ENCODE measurements at regions not wholly inside any gene's neighbourhood (a gene's known extent, or its start where the extent isn't known, plus 50 kb on each side); places are given as distances from the start of the nearest gene placed in this dataset.
A peak's percentile ranks its signal among the peaks of the same experiment; 100 is the strongest.

DNA sequence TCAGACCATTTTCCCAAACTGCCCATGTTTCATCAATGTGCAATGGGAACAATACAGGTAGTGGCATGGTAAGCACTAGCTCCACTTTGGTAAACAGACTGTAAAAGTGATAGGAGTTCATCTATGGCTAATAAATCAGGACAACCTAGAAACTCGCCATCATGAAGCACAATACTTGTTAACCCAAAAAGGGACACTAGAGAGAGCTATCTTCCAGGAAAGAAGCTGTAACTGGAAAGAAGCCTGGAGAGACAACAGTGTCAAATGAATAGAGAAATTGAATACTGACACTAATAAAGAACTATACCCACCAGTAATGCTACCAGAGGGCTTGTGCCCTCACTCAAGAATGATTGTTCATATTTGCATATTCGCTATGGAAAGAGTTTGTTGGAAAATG, 164.7 kb upstream of the RGS18 start:
- Histone ChIP-seq H3K56ac (ENCODE audit: insufficient read length, low read depth, low read length) (no peak overlapping the region), H2BK5ac (ENCODE audit: insufficient read length, low read length) (no peak overlapping the region), H3K4ac (ENCODE audit: low read depth, low read length) (no peak overlapping the region), H2AFZ (ENCODE audit: low read length) (peak overlapping the region; percentile 71), H3T11ph (ENCODE audit: low read length) (no peak overlapping the region), H3K14ac (ENCODE audit: insufficient read depth, low read length) (no peak overlapping the region), H3K79me2 (ENCODE audit: insufficient read depth, low read length) (no peaks in the 10 kb centered on the region), H4K91ac (ENCODE audit: insufficient read length, low read depth, low read length) (no peak overlapping the region), H2BK12ac (ENCODE audit: insufficient read length, low read depth, low read length) (no peak overlapping the region), H3K4me1 (ENCODE audit: insufficient read depth, low read length) (no peaks in the 10 kb centered on the region), H4K8ac (replicated peaks; ENCODE audit: insufficient read length, low read depth, low read length) (no peak overlapping the region), H2BK20ac (ENCODE audit: low read depth, low read length, poor library complexity, severe bottlenecking) (no peak overlapping the region), H4K20me1 (ENCODE audit: control insufficient read depth, insufficient read depth, insufficient read length) (no peaks in the 10 kb centered on the region), H3K23me2 (ENCODE audit: insufficient read length, low read depth, low read length, poor library complexity, severe bottlenecking) (no peaks in the 10 kb centered on the region), H2AK5ac (ENCODE audit: insufficient read length, low read length) (no peak overlapping the region), H3K27me3 (ENCODE audit: insufficient read depth, low read length) (no peaks in the 10 kb centered on the region), H3K18ac (ENCODE audit: insufficient read length, low read depth, low read length) (no peak overlapping the region), H3K9me3 (ENCODE audit: control insufficient read depth, low read depth, low read length) (no peaks in the 10 kb centered on the region), H3K79me1 (ENCODE audit: insufficient read depth, low read depth, low read length, poor library complexity, severe bottlenecking) (no peaks in the 10 kb centered on the region), H3K9ac (ENCODE audit: extremely low read depth, insufficient read length, low read length) (no peak overlapping the region), H4K5ac (ENCODE audit: insufficient read length, low read depth, low read length) (no peak overlapping the region), H2BK120ac (ENCODE audit: low read depth, low read length, poor library complexity, severe bottlenecking) (no peak overlapping the region), H2BK15ac (ENCODE audit: low read depth, low read length) (no peak overlapping the region), H3K4me2 (ENCODE audit: insufficient read depth, insufficient read length, low read length) (no peak overlapping the region), H3K23ac (ENCODE audit: insufficient read length, low read depth, low read length) (no peak overlapping the region), H3K27ac (ENCODE audit: insufficient read length, low read depth, low read length) (no peak overlapping the region)
- Mint-ChIP-seq H3K27me3 (ENCODE audit: low read depth) (no peaks in the 10 kb centered on the region), H3K4me3 (no peak overlapping the region), H3K4me1 (no peaks in the 10 kb centered on the region), H3K9me3 (no peaks in the 10 kb centered on the region), H3K27ac (no peak overlapping the region; a peak in 1 of 7 replicates), H3K36me3 (ENCODE audit: insufficient read depth in 1 of 3, low read depth in 3 of 3) (no peaks in the 10 kb centered on the region)
- TF ChIP-seq, protein P1, sequence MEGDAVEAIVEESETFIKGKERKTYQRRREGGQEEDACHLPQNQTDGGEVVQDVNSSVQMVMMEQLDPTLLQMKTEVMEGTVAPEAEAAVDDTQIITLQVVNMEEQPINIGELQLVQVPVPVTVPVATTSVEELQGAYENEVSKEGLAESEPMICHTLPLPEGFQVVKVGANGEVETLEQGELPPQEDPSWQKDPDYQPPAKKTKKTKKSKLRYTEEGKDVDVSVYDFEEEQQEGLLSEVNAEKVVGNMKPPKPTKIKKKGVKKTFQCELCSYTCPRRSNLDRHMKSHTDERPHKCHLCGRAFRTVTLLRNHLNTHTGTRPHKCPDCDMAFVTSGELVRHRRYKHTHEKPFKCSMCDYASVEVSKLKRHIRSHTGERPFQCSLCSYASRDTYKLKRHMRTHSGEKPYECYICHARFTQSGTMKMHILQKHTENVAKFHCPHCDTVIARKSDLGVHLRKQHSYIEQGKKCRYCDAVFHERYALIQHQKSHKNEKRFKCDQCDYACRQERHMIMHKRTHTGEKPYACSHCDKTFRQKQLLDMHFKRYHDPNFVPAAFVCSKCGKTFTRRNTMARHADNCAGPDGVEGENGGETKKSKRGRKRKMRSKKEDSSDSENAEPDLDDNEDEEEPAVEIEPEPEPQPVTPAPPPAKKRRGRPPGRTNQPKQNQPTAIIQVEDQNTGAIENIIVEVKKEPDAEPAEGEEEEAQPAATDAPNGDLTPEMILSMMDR (conservative IDR thresholded peaks at IDR 0.05): peak; percentile 62
- no CpG with 5 or more reads among the region's 2 CpGs for WGBS (ENCODE audit: extremely low coverage, insufficient read length, low lambda C conversion rate)
- no peak for DNase-seq
